SU-DHL-6 (cell line): ENCODE measurements at regions not wholly inside any gene's neighbourhood (a gene's known extent, or its start where the extent isn't known, plus 50 kb on each side); places are given as distances from the start of the nearest gene placed in this dataset.

ENCODE experiments used
- CTCF ChIP-seq: fragments of 200-600 bp; sonication (generic); IDR thresholded peaks from one replicate; pipeline ENCODE4 v1.5.1; 2017; ENCODE audit warnings: antibody characterized with exemption, mild to moderate bottlenecking, low read length, moderate library complexity; ENCODE audit not compliant: insufficient read depth, poor library complexity, severe bottlenecking
- EZH2phosphoT487 ChIP-seq: fragments of 200-600 bp; sonication (generic), shearing (Covaris generic); conservative IDR thresholded peaks from 2 replicates; pipeline ENCODE4 v1.6.1; 2018; ENCODE audit warnings: mild to moderate bottlenecking, antibody characterized with exemption, low read length, moderate library complexity, mixed read lengths

GRCh38 chr9:13896047-13896446, 417.9 kb downstream of the NFIB start:
- TF ChIP-seq CTCF = no peak
- no peak for TF ChIP-seq EZH2phosphoT487
